22Rv1 (cell line): ENCODE measurements at regions not wholly inside any gene's neighbourhood (a gene's known extent, or its start where the extent isn't known, plus 50 kb on each side); places are given as distances from the start of the nearest gene placed in this dataset.

Experiments
- CTCF ChIP-seq: fragments of 450-650 bp; IDR thresholded peaks from 2 replicates; pipeline ENCODE4 v1.5.1; 2017; ENCODE audit warnings: mild to moderate bottlenecking
- ZFX ChIP-seq: fragments of 450-650 bp; IDR thresholded peaks from 2 replicates; pipeline ENCODE4 v1.6.1; 2017; ENCODE audit warnings: antibody characterized with exemption, borderline replicate concordance

GRCh38 chr4:122326908-122327307 is 51.9 kb upstream of the ADAD1 start:
- TF ChIP-seq CTCF (no peak), ZFX (no peak)
